CD4-positive, alpha-beta T cell treated with Interleukin-17A for 4 hours (primary cell): ENCODE measurements at regions not wholly inside any gene's neighbourhood (a gene's known extent, or its start where the extent isn't known, plus 50 kb on each side); places are given as distances from the start of the nearest gene placed in this dataset.

ENCODE experiments used
- DNase-seq: peaks from one replicate; pipeline ENCODE4 v3.0.0-alpha.2; 2020; ENCODE audit warnings: mixed read lengths

GRCh38 chr3:117084739-117085270 lies 375.2 kb downstream of the TUSC7 start:
- no peak for DNase-seq

GRCh38 chr3:117091676-117092075 lies 382.1 kb downstream of the TUSC7 start:
- no peak for DNase-seq

- no peak for DNase-seq
Observed at GRCh38 chr3:117096549-117096948, 387.0 kb downstream of the TUSC7 start.

GRCh38 chr3:117097351-117097750 lies 387.8 kb downstream of the TUSC7 start:
- no peak for DNase-seq

- no peak for DNase-seq
Observed at GRCh38 chr3:117101697-117102096, 392.1 kb downstream of the TUSC7 start.

- no peak for DNase-seq
Observed at GRCh38 chr3:117102426-117102825, 392.8 kb downstream of the TUSC7 start.

- no peak for DNase-seq
Observed at GRCh38 chr3:117103675-117104074, 394.1 kb downstream of the TUSC7 start.

- no peak for DNase-seq
Observed at GRCh38 chr3:117104381-117104780, 394.8 kb downstream of the TUSC7 start.

GRCh38 chr3:117104792-117105191 lies 395.2 kb downstream of the TUSC7 start:
- DNase-seq = no peak

- DNase-seq = no peak
Observed at GRCh38 chr3:117105686-117106085, 396.1 kb downstream of the TUSC7 start.

GRCh38 chr3:117106396-117106795 lies 396.8 kb downstream of the TUSC7 start:
- DNase-seq = no peak

GRCh38 chr3:117107946-117108345 lies 398.4 kb downstream of the TUSC7 start:
- DNase-seq = no peak

GRCh38 chr3:117109178-117109577 lies 399.6 kb downstream of the TUSC7 start:
- no peak for DNase-seq

GRCh38 chr3:117114517-117115265 lies 405.1 kb downstream of the TUSC7 start:
- no peak for DNase-seq

- DNase-seq = no peak
Observed at GRCh38 chr3:117117188-117117936, 407.8 kb downstream of the TUSC7 start.

GRCh38 chr3:117118604-117119003 lies 409.0 kb downstream of the TUSC7 start:
- no peak for DNase-seq

GRCh38 chr3:117120014-117120413 lies 410.4 kb downstream of the TUSC7 start:
- no peak for DNase-seq

- DNase-seq = no peak
Observed at GRCh38 chr3:117122609-117123008, 413.0 kb downstream of the TUSC7 start.

GRCh38 chr3:117126460-117126859 lies 416.9 kb downstream of the TUSC7 start:
- DNase-seq = no peak

- no peak for DNase-seq
Observed at GRCh38 chr3:117126946-117127546, 417.5 kb downstream of the TUSC7 start.

- no peak for DNase-seq
Observed at GRCh38 chr3:117128133-117128532, 418.6 kb downstream of the TUSC7 start.

- DNase-seq = no peak
Observed at GRCh38 chr3:117128872-117129271, 419.3 kb downstream of the TUSC7 start.

- no peak for DNase-seq
Observed at GRCh38 chr3:117129516-117129915, 419.9 kb downstream of the TUSC7 start.

GRCh38 chr3:117130222-117130621 lies 420.6 kb downstream of the TUSC7 start:
- DNase-seq = no peak
